Right lobe of liver (tissue), 4 donors: ENCODE measurements at regions not wholly inside any gene's neighbourhood (a gene's known extent, or its start where the extent isn't known, plus 50 kb on each side); places are given as distances from the start of the nearest gene placed in this dataset.

Experiments
- CTCF ChIP-seq, 4 donors: fragments of 200-600 bp in 3 of 4; fragments of 450-650 bp in 1 of 4; IDR thresholded peaks; one replicate each; pipeline versions ENCODE4 v1.5.1 to v1.8.0; 2016 to 2022; ENCODE audit warnings: antibody characterized with exemption in 4 of 4, mild to moderate bottlenecking in 2 of 4
- POLR2A ChIP-seq: fragments of 450-650 bp; IDR thresholded peaks from one replicate; pipeline ENCODE4 v1.6.1; 2017; ENCODE audit warnings: antibody characterized with exemption, mild to moderate bottlenecking
- donor health status: DM: no; HTN: no; CAD: no.
- donor health status: DM: no; HTN: no; CAD: no.
- donor health status: DM: no; HTN: yes; CAD: no.

DNA sequence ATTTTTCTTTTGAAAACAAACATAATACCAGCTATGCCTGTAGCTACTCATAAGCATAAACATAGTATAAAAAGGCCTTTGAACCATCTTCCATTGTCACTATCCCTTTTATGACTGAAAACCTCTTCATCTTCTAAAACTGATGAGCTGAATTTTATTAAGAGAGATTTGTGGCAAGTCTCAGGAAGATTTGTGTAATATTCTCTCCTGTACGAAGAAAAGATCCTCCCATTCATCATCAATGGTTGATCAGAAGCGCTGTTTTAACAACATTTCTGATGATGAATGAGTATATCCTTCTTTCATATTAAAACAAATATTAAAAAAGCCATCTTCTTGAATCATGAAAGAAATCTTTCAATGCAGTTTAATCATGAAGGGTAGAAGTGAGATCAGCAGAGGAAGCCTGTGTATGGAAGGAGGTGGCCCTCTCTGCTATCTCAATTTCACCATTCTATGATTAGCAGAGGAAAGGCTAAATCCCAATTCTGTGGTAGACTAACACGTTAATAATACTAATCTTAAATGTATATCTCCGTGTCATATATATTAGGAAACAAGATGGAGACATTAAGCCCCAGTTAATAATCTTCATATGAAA lies 430.2 kb downstream of the FRK start:
- TF ChIP-seq POLR2A (no peak), CTCF (IDR thresholded peaks at IDR 0.05) (no peak)
